HG02798 (cell line): ENCODE measurements at regions not wholly inside any gene's neighbourhood (a gene's known extent, or its start where the extent isn't known, plus 50 kb on each side); places are given as distances from the start of the nearest gene placed in this dataset.
"Not testable (repeated sequence)": the region's sequence is repeated elsewhere in the genome, so short reads cannot be mapped to it uniquely, and the experiment has no call there.

Experiments
- ATAC-seq: cut with Tn5 transposase; IDR thresholded peaks from one replicate; pipeline ENCODE4 v1.9.1; 2021; ENCODE audit warnings: mild to moderate bottlenecking; ENCODE audit not compliant: unreplicated experiment, poor library complexity

GRCh38 chr11:90669094-90669493, 446.2 kb upstream of the CHORDC1 start:
- no peak for ATAC-seq

- no peak for ATAC-seq
Measured at GRCh38 chr11:90668502-90668901, 445.7 kb upstream of the CHORDC1 start.

GRCh38 chr11:90661233-90661632, 438.4 kb upstream of the CHORDC1 start:
- no peak for ATAC-seq

GRCh38 chr11:90656171-90656570, 433.3 kb upstream of the CHORDC1 start:
- ATAC-seq: no peak

- ATAC-seq: no peak
Measured at GRCh38 chr11:90650153-90650552, 427.3 kb upstream of the CHORDC1 start.

- no peak for ATAC-seq
Measured at GRCh38 chr11:90646706-90647105, 423.9 kb upstream of the CHORDC1 start.

GRCh38 chr11:90646266-90646665, 423.4 kb upstream of the CHORDC1 start:
- ATAC-seq: no peak

- no peak for ATAC-seq
Measured at GRCh38 chr11:90639461-90639993, 416.7 kb upstream of the CHORDC1 start.

- ATAC-seq: no peak
Measured at GRCh38 chr11:90635886-90636285, 413.0 kb upstream of the CHORDC1 start.

GRCh38 chr11:90635151-90635550, 412.3 kb upstream of the CHORDC1 start:
- ATAC-seq: no peak

- no peak for ATAC-seq
Measured at GRCh38 chr11:90630176-90630575, 407.3 kb upstream of the CHORDC1 start.

- ATAC-seq: no peak
Measured at GRCh38 chr11:90629229-90629806, 406.5 kb upstream of the CHORDC1 start.

GRCh38 chr11:90614318-90614717, 391.5 kb upstream of the CHORDC1 start:
- no peak for ATAC-seq

- not testable (repeated sequence) for ATAC-seq
Measured at GRCh38 chr11:90613037-90613436, 390.2 kb upstream of the CHORDC1 start.

- ATAC-seq: no peak
Measured at GRCh38 chr11:90606721-90607120, 383.9 kb upstream of the CHORDC1 start.

- ATAC-seq: no peak
Measured at GRCh38 chr11:90601261-90601660, 378.4 kb upstream of the CHORDC1 start.

GRCh38 chr11:90594658-90595057, 371.8 kb upstream of the CHORDC1 start:
- no peak for ATAC-seq

- ATAC-seq: no peak
Measured at GRCh38 chr11:90593099-90593498, 370.2 kb upstream of the CHORDC1 start.

- ATAC-seq: no peak
Measured at GRCh38 chr11:90590286-90590685, 367.4 kb upstream of the CHORDC1 start.

- ATAC-seq: peak; percentile 50
Measured at GRCh38 chr11:90589735-90590134, 366.9 kb upstream of the CHORDC1 start.

GRCh38 chr11:90587896-90588295, 365.0 kb upstream of the CHORDC1 start:
- no peak for ATAC-seq

GRCh38 chr11:90585491-90585890, 362.6 kb upstream of the CHORDC1 start:
- no peak for ATAC-seq
